HL-60 (cell line): ENCODE measurements at regions not wholly inside any gene's neighbourhood (a gene's known extent, or its start where the extent isn't known, plus 50 kb on each side); places are given as distances from the start of the nearest gene placed in this dataset.

ENCODE experiments used
- DNase-seq, 2 experiments: peaks; one replicate each; pipeline ENCODE4 v3.0.0-alpha.2; 2010 to 2020; ENCODE audit warnings: low read depth in 1 of 2, low spot score in 1 of 2
- H3K27ac ChIP-seq: fragments of 250-450 bp; sonication (Bioruptor Pico); replicated peaks from 2 replicates; pipeline ENCODE4 v1.5.1; 2020; ENCODE audit warnings: mild to moderate bottlenecking, moderate library complexity
- H3K27me3 ChIP-seq: fragments of 250-450 bp; sonication (Bioruptor Pico); 2 replicates; pipeline ENCODE4 v1.5.1; 2021; ENCODE audit warnings: mild to moderate bottlenecking, moderate library complexity; ENCODE audit not compliant: insufficient read depth, poor library complexity, severe bottlenecking
- H3K4me3 ChIP-seq: replicated peaks from 2 replicates; pipeline ENCODE4 v1.5.1; 2011; ENCODE audit warnings: mild to moderate bottlenecking, control low read depth, low read length; ENCODE audit not compliant: insufficient read depth
- GABPA ChIP-seq: IDR thresholded peaks from 2 replicates; pipeline ENCODE4 v1.6.1; 2012; ENCODE audit warnings: low read depth
- POLR2AphosphoS5 ChIP-seq: IDR thresholded peaks from 2 replicates; pipeline ENCODE4 v1.6.1; 2012; ENCODE audit warnings: low read depth
- SPI1 ChIP-seq: IDR thresholded peaks from 2 replicates; pipeline ENCODE4 v1.6.1; 2012; ENCODE audit warnings: low read depth, mild to moderate bottlenecking, borderline replicate concordance
- TF ChIP-seq, protein P1 (sequence below): IDR thresholded peaks from 2 replicates; pipeline ENCODE4 v1.6.1; 2012; ENCODE audit warnings: low read depth; ENCODE audit not compliant: insufficient replicate concordance
- TF ChIP-seq, protein P2 (sequence below): IDR thresholded peaks from one replicate; pipeline ENCODE4 v1.5.1; 2011; ENCODE audit warnings: low read length, control low read depth, inconsistent platforms; ENCODE audit not compliant: insufficient read depth

DNA sequence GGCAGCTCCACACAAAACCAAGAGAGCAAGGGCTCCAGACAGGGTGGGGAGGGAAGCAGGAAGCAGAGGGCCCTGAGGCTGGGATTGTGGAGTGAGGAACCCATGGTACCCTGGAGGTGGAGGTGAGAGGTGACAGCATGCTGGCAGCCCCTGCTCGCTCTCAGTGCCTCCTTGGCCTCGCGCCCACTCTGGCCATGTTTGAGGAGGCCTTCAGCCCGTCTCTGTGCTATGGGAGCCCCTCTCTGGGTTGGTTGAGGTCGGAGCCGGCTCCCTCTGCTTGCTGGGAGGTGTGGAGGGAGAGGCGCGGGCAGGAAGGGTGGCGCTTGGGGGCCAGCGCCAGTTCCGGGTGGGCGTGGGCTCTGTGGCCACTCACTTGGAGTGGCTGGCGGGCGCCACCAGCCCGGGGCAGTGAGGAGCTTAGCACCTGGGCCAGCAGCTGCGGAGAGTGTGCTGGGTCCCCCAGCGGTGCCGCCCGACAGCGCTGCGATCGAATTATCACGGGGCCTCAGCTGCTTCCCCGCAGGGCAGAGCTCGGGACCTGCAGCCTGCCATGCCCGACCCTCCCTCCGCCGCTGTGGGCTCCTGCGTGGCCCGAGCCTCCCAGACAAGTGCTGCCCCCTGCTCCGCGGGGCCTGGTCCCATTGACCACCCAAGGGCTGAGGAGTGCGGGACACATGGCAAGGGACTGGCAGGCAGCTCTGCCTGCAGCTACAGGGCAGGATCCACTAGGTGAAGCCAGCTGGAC, 196.0 kb downstream of the DACT1 start:
- Histone ChIP-seq H3K27ac (no peak overlapping the region), H3K27me3 (peaks cover 2% of the 10 kb centered on the region), H3K4me3 (no peak overlapping the region)
- TF ChIP-seq, protein P1, sequence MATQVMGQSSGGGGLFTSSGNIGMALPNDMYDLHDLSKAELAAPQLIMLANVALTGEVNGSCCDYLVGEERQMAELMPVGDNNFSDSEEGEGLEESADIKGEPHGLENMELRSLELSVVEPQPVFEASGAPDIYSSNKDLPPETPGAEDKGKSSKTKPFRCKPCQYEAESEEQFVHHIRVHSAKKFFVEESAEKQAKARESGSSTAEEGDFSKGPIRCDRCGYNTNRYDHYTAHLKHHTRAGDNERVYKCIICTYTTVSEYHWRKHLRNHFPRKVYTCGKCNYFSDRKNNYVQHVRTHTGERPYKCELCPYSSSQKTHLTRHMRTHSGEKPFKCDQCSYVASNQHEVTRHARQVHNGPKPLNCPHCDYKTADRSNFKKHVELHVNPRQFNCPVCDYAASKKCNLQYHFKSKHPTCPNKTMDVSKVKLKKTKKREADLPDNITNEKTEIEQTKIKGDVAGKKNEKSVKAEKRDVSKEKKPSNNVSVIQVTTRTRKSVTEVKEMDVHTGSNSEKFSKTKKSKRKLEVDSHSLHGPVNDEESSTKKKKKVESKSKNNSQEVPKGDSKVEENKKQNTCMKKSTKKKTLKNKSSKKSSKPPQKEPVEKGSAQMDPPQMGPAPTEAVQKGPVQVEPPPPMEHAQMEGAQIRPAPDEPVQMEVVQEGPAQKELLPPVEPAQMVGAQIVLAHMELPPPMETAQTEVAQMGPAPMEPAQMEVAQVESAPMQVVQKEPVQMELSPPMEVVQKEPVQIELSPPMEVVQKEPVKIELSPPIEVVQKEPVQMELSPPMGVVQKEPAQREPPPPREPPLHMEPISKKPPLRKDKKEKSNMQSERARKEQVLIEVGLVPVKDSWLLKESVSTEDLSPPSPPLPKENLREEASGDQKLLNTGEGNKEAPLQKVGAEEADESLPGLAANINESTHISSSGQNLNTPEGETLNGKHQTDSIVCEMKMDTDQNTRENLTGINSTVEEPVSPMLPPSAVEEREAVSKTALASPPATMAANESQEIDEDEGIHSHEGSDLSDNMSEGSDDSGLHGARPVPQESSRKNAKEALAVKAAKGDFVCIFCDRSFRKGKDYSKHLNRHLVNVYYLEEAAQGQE, result no peak
- TF ChIP-seq, protein P2, sequence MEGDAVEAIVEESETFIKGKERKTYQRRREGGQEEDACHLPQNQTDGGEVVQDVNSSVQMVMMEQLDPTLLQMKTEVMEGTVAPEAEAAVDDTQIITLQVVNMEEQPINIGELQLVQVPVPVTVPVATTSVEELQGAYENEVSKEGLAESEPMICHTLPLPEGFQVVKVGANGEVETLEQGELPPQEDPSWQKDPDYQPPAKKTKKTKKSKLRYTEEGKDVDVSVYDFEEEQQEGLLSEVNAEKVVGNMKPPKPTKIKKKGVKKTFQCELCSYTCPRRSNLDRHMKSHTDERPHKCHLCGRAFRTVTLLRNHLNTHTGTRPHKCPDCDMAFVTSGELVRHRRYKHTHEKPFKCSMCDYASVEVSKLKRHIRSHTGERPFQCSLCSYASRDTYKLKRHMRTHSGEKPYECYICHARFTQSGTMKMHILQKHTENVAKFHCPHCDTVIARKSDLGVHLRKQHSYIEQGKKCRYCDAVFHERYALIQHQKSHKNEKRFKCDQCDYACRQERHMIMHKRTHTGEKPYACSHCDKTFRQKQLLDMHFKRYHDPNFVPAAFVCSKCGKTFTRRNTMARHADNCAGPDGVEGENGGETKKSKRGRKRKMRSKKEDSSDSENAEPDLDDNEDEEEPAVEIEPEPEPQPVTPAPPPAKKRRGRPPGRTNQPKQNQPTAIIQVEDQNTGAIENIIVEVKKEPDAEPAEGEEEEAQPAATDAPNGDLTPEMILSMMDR, result no peak
- TF ChIP-seq SPI1 (no peak), POLR2AphosphoS5 (no peak), GABPA (no peak)
- no peak for DNase-seq

DNA sequence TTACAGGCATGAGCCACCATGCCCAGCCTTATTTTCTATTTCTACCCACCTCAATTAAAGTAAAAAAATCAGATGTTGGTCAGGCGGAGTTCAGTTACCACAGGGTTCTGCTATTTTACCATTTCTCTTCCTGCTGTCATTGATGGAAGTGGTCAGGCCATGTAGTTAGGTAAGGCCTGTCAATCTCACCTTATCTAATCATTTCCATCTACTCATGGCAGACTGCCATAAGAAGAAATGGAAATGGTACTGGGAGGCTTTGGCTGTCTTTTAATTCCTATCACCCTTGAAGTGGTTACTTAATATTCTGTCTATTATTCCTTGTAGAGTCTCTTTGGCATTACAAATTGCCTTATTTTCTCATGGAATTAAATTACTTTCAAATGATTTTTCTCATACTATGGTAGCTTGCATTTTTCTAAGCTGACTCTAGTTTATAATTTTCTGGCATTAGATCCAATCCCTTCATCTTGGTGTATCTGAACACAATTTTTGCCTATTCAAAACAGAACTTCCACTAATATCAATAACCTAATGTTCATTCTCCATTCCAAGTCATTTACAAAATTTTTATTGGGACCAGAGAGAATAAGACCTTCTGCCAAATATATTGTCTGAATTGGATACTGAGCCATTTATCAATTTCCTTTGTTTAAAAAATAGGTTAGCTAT, 198.7 kb downstream of the DACT1 start:
- TF ChIP-seq SPI1 (no peak), POLR2AphosphoS5 (no peak), GABPA (no peak)
- TF ChIP-seq, protein P1, result no peak
- TF ChIP-seq, protein P2, result no peak
- no peak overlapping the region for H3K4me3 ChIP-seq
- DNase-seq, result no peak
- H3K27ac ChIP-seq, result no peak overlapping the region
- peaks cover 2% of the 10 kb centered on the region for H3K27me3 ChIP-seq

DNA sequence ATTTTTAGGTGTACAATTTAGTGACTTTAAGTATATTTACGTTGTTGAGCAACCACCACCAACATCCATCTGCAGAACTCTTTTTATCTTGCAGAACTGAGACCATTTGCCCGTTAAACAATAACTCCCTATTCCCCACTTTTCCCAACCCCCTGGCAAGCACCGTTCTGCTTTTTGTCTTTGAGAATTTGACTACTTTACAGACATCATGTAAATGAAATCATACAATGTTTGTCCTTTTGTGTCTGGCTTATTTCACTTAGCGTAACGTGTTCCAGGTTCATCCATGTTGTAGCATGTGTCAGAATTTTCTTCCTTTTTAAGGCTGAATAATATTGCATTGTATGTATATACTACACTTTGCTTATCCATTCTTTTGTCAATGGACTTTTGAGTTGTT, 201.5 kb downstream of the DACT1 start:
- Histone ChIP-seq H3K4me3 (no peak overlapping the region), H3K27ac (no peak overlapping the region), H3K27me3 (no peaks in the 10 kb centered on the region)
- DNase-seq, result no peak
- TF ChIP-seq POLR2AphosphoS5 (no peak), SPI1 (no peak), GABPA (no peak)
- TF ChIP-seq, protein P1, result no peak
- TF ChIP-seq, protein P2, result no peak
